ENCODE measurements at regions not wholly inside any gene's neighbourhood (a gene's known extent, or its start where the extent isn't known, plus 50 kb on each side); places are given as distances from the start of the nearest gene placed in this dataset.

- H3K27ac ChIP-seq = no peak overlapping the region
- H3K9me3 ChIP-seq = no peaks in the 10 kb centered on the region
- H3K27me3 ChIP-seq = no peaks in the 10 kb centered on the region
- no peak overlapping the region for H3K4me3 ChIP-seq
- no peak for DNase-seq
- no peaks in the 10 kb centered on the region for H3K4me1 ChIP-seq
- TF ChIP-seq CTCF (IDR thresholded peaks at IDR 0.05) = no peak
- intact Hi-C loops (cut with DNase I; ENCODE audit: low total_unique reads) = no loop called here
- H3K36me3 ChIP-seq = no peaks in the 10 kb centered on the region
These were observed 274.0 kb upstream of the NR5A2 start for GRCh38 chr1:199753513-199753912.

- no peaks in the 10 kb centered on the region for H3K4me1 ChIP-seq
- TF ChIP-seq CTCF (IDR thresholded peaks at IDR 0.05) = no peak
- no peak overlapping the region for H3K4me3 ChIP-seq
- H3K27ac ChIP-seq = no peak overlapping the region
- intact Hi-C loops (cut with DNase I; ENCODE audit: low total_unique reads) = no loop called here
- no peaks in the 10 kb centered on the region for H3K36me3 ChIP-seq
- no peak for DNase-seq
- no peaks in the 10 kb centered on the region for H3K9me3 ChIP-seq
- H3K27me3 ChIP-seq = no peaks in the 10 kb centered on the region
These were observed 271.4 kb upstream of the NR5A2 start for GRCh38 chr1:199756066-199756465.

- no peak for DNase-seq
- intact Hi-C loops (cut with DNase I; ENCODE audit: low total_unique reads) = no loop called here
These were observed 268.8 kb upstream of the NR5A2 start for GRCh38 chr1:199758626-199759255.

GRCh38 chr1:199759268-199759730 lies 268.2 kb upstream of the NR5A2 start:
- Histone ChIP-seq H3K27ac (no peak overlapping the region), H3K27me3 (no peaks in the 10 kb centered on the region), H3K9me3 (no peaks in the 10 kb centered on the region), H3K36me3 (no peaks in the 10 kb centered on the region), H3K4me3 (no peak overlapping the region), H3K4me1 (no peaks in the 10 kb centered on the region)
- intact Hi-C loops (cut with DNase I; ENCODE audit: low total_unique reads) = no loop called here
- no peak for DNase-seq
- TF ChIP-seq CTCF (IDR thresholded peaks at IDR 0.05) = no peak

More at GRCh38 chr1:199758626-199759255, 268.8 kb upstream of the NR5A2 start:
- H3K4me3 ChIP-seq = no peak overlapping the region
- H3K4me1 ChIP-seq = no peaks in the 10 kb centered on the region
- TF ChIP-seq CTCF (IDR thresholded peaks at IDR 0.05) = no peak
- no peaks in the 10 kb centered on the region for H3K27me3 ChIP-seq
- no peaks in the 10 kb centered on the region for H3K36me3 ChIP-seq
- H3K27ac ChIP-seq = no peak overlapping the region
- no peaks in the 10 kb centered on the region for H3K9me3 ChIP-seq

- Histone ChIP-seq H3K4me1 (no peaks in the 10 kb centered on the region), H3K27me3 (no peaks in the 10 kb centered on the region), H3K4me3 (no peak overlapping the region), H3K27ac (no peak overlapping the region), H3K9me3 (peaks cover 0 to 9% (median 4%) of the 10 kb centered on the region in 3 donors), H3K36me3 (no peaks in the 10 kb centered on the region)
- no peak for TF ChIP-seq CTCF (IDR thresholded peaks at IDR 0.05)
- no peak for DNase-seq
- intact Hi-C loops (cut with DNase I; ENCODE audit: low total_unique reads) = no loop called here
These were observed 264.9 kb upstream of the NR5A2 start for GRCh38 chr1:199762572-199762971.

Data from tibial artery (tissue), 4 donors.